Tibial nerve (tissue), 4 donors: ENCODE measurements at regions not wholly inside any gene's neighbourhood (a gene's known extent, or its start where the extent isn't known, plus 50 kb on each side); places are given as distances from the start of the nearest gene placed in this dataset.
A peak's percentile ranks its signal among the peaks of the same experiment; 100 is the strongest.

ENCODE experiments used
- DNase-seq, 2 donors: peaks; one replicate each; pipeline ENCODE4 v3.0.0-alpha.2; 2019; ENCODE audit warnings: low spot score in 2 of 2
- H3K27ac ChIP-seq, 4 donors: fragments of 200-600 bp; sonication (generic) in 3 of 4; one replicate each; pipeline ENCODE4 v1.5.1; 2017 to 2019; ENCODE audit warnings: mild to moderate bottlenecking in 1 of 4
- H3K27me3 ChIP-seq, 2 donors: fragments of 200-600 bp; sonication (generic) in 1 of 2; one replicate each; pipeline versions ENCODE4 v1.5.1 to v1.6.0; 2017 to 2019
- H3K36me3 ChIP-seq, 3 donors: fragments of 200-600 bp; sonication (generic); one replicate each; pipeline ENCODE4 v1.5.1; 2018 to 2019
- H3K4me1 ChIP-seq, 4 donors: fragments of 200-600 bp; sonication (generic) in 3 of 4; one replicate each; pipeline ENCODE4 v1.5.1; 2017 to 2019
- H3K4me3 ChIP-seq, 4 donors: fragments of 200-600 bp; sonication (generic) in 3 of 4; one replicate each; pipeline ENCODE4 v1.5.1; 2017 to 2019; ENCODE audit warnings: mild to moderate bottlenecking in 1 of 4, moderate library complexity in 1 of 4
- H3K9me3 ChIP-seq, 4 donors: fragments of 200-600 bp; sonication (generic) in 3 of 4; one replicate each; pipeline ENCODE4 v1.5.1; 2017 to 2019
- CTCF ChIP-seq, 5 experiments: fragments of 200-600 bp in 3 of 5; fragments of 450-650 bp in 2 of 5; sonication (generic) in 3 of 5; IDR thresholded peaks; one replicate each; pipeline ENCODE4 v1.5.1; 2016 to 2019; ENCODE audit warnings: antibody characterized with exemption in 5 of 5, mild to moderate bottlenecking in 3 of 5, moderate library complexity in 2 of 5
- EP300 ChIP-seq, 2 donors: sonication (generic); formaldehyde crosslinking; IDR thresholded peaks; one replicate each; pipeline ENCODE4 v1.6.1; 2017; ENCODE audit warnings: antibody characterized with exemption in 2 of 2, mild to moderate bottlenecking in 1 of 2
- POLR2A ChIP-seq, 2 donors: fragments of 450-650 bp; IDR thresholded peaks; one replicate each; pipeline ENCODE4 v1.6.1; 2017; ENCODE audit warnings: antibody characterized with exemption in 2 of 2, mild to moderate bottlenecking in 2 of 2, moderate library complexity in 2 of 2
- WGBS, 2 donors: methylation state at CpG; one replicate each; pipeline ENCODE4 v1.1.5; 2018; 5-methylcytosine and 5-hydroxymethylcytosine counted together

GRCh38 chr6:166106076-166106686, 61.5 kb downstream of the TBXT start:
- peak; percentile 62 to 79 for DNase-seq
- H3K4me3 ChIP-seq = no peak overlapping the region
- TF ChIP-seq CTCF (IDR thresholded peaks at IDR 0.05) (peak; percentile 66 to 84 (median 81)), EP300 (IDR thresholded peaks at IDR 0.05) (no peak), POLR2A (IDR thresholded peaks at IDR 0.05) (no peak)
- H3K4me1 ChIP-seq = no peaks in the 10 kb centered on the region
- no peaks in the 10 kb centered on the region for H3K27me3 ChIP-seq
- H3K27ac ChIP-seq = no peak overlapping the region
- no peaks in the 10 kb centered on the region for H3K36me3 ChIP-seq
- 1% methylated on average over 11 of the region's 11 CpGs for WGBS, 2 donors
- H3K9me3 ChIP-seq = peaks cover 0 to 16% (median 0%) of the 10 kb centered on the region in 4 donors

- Histone ChIP-seq H3K36me3 (no peaks in the 10 kb centered on the region), H3K4me3 (no peak overlapping the region), H3K27me3 (no peaks in the 10 kb centered on the region), H3K9me3 (peaks cover 0 to 16% (median 0%) of the 10 kb centered on the region in 4 donors), H3K27ac (no peak overlapping the region), H3K4me1 (no peaks in the 10 kb centered on the region)
- no peak for TF ChIP-seq POLR2A (IDR thresholded peaks at IDR 0.05)
- no peak for TF ChIP-seq EP300 (IDR thresholded peaks at IDR 0.05)
- TF ChIP-seq CTCF (IDR thresholded peaks at IDR 0.05) = no peak
- WGBS, 2 donors = 59 to 64% methylated on average over 10 of the region's 10 CpGs
- no peak for DNase-seq
These were observed 62.1 kb downstream of the TBXT start for GRCh38 chr6:166105341-166106075.

- H3K4me3 ChIP-seq = no peak overlapping the region
- H3K27ac ChIP-seq = no peak overlapping the region
- H3K36me3 ChIP-seq = no peaks in the 10 kb centered on the region
- no peaks in the 10 kb centered on the region for H3K27me3 ChIP-seq
- no peaks in the 10 kb centered on the region for H3K4me1 ChIP-seq
- TF ChIP-seq POLR2A (IDR thresholded peaks at IDR 0.05) (no peak), EP300 (IDR thresholded peaks at IDR 0.05) (no peak), CTCF (IDR thresholded peaks at IDR 0.05) (no peak)
- no peak for DNase-seq
- WGBS, 2 donors = 91 to 95% methylated on average over 7 of the region's 7 CpGs
- H3K9me3 ChIP-seq = peaks cover 0 to 16% (median 0%) of the 10 kb centered on the region in 4 donors
These were observed 62.8 kb downstream of the TBXT start for GRCh38 chr6:166104872-166105271.

GRCh38 chr6:166104107-166104506, 63.5 kb downstream of the TBXT start:
- WGBS, 2 donors = 41 to 48% methylated on average over 4 of the region's 4 CpGs
- no peak overlapping the region for H3K27ac ChIP-seq
- no peaks in the 10 kb centered on the region for H3K36me3 ChIP-seq
- H3K4me3 ChIP-seq = no peak overlapping the region
- H3K9me3 ChIP-seq = peaks cover 0 to 16% (median 0%) of the 10 kb centered on the region in 4 donors
- no peaks in the 10 kb centered on the region for H3K27me3 ChIP-seq
- DNase-seq = no peak
- no peak for TF ChIP-seq POLR2A (IDR thresholded peaks at IDR 0.05)
- H3K4me1 ChIP-seq = no peaks in the 10 kb centered on the region

GRCh38 chr6:166101819-166102419, 65.7 kb downstream of the TBXT start:
- no peaks in the 10 kb centered on the region for H3K36me3 ChIP-seq
- peaks cover 0 to 2% of the 10 kb centered on the region in 2 donors for H3K27me3 ChIP-seq
- no peak overlapping the region for H3K27ac ChIP-seq
- H3K9me3 ChIP-seq = peaks cover 0 to 16% (median 0%) of the 10 kb centered on the region in 4 donors
- no peak for DNase-seq
- no peaks in the 10 kb centered on the region for H3K4me1 ChIP-seq
- no peak overlapping the region for H3K4me3 ChIP-seq
- TF ChIP-seq CTCF (IDR thresholded peaks at IDR 0.05) (no peak), POLR2A (IDR thresholded peaks at IDR 0.05) (no peak), EP300 (IDR thresholded peaks at IDR 0.05) (no peak)
